ENCODE measurements at regions not wholly inside any gene's neighbourhood (a gene's known extent, or its start where the extent isn't known, plus 50 kb on each side); places are given as distances from the start of the nearest gene placed in this dataset.
"Not testable (repeated sequence)": the region's sequence is repeated elsewhere in the genome, so short reads cannot be mapped to it uniquely, and the experiment has no call there.

GRCh38 chr6:80531681-80532619, 425.5 kb downstream of the BCKDHB start:
- H3K4me1 ChIP-seq (ENCODE audit: insufficient read depth, low read length): no peaks in the 10 kb centered on the region; the same call in 1 of the 2 replicates
- no peak overlapping the region for H3K4me3 ChIP-seq (ENCODE audit: low read length)
- no peak overlapping the region for H3K27ac ChIP-seq (ENCODE audit: low read depth, low read length)
- H3K9ac ChIP-seq (ENCODE audit: low read depth, low read length): no peak overlapping the region
- 100% methylated on average over 2 of the region's 4 CpGs for WGBS
- no peaks in the 10 kb centered on the region for H3K36me3 ChIP-seq (ENCODE audit: insufficient read depth, low read length)
- H3K27me3 ChIP-seq (ENCODE audit: insufficient read depth, low read length): no peaks in the 10 kb centered on the region
- H3K9me3 ChIP-seq (ENCODE audit: insufficient read depth, low read depth, low read length): peaks cover 19% of the 10 kb centered on the region

GRCh38 chr6:80530103-80530502, 423.6 kb downstream of the BCKDHB start:
- no peaks in the 10 kb centered on the region for H3K36me3 ChIP-seq (ENCODE audit: insufficient read depth, low read length)
- WGBS: 100% methylated on average over 2 of the region's 3 CpGs
- H3K27me3 ChIP-seq (ENCODE audit: insufficient read depth, low read length): no peaks in the 10 kb centered on the region
- peaks cover under 1% of the 10 kb centered on the region; the same call in 1 of the 2 replicates for H3K9me3 ChIP-seq (ENCODE audit: insufficient read depth, low read depth, low read length)
- H3K4me3 ChIP-seq (ENCODE audit: low read length): no peak overlapping the region
- no peak overlapping the region for H3K9ac ChIP-seq (ENCODE audit: low read depth, low read length)
- H3K4me1 ChIP-seq (ENCODE audit: insufficient read depth, low read length): no peaks in the 10 kb centered on the region
- no peak overlapping the region for H3K27ac ChIP-seq (ENCODE audit: low read depth, low read length)

GRCh38 chr6:80528115-80528514, 421.6 kb downstream of the BCKDHB start:
- H3K4me1 ChIP-seq (ENCODE audit: insufficient read depth, low read length): peaks cover 9% of the 10 kb centered on the region
- no peak overlapping the region for H3K27ac ChIP-seq (ENCODE audit: low read depth, low read length)
- no peak overlapping the region for H3K4me3 ChIP-seq (ENCODE audit: low read length)
- H3K9me3 ChIP-seq (ENCODE audit: insufficient read depth, low read depth, low read length): no peaks in the 10 kb centered on the region
- no peak overlapping the region for H3K9ac ChIP-seq (ENCODE audit: low read depth, low read length)
- H3K27me3 ChIP-seq (ENCODE audit: insufficient read depth, low read length): no peaks in the 10 kb centered on the region
- H3K36me3 ChIP-seq (ENCODE audit: insufficient read depth, low read length): no peaks in the 10 kb centered on the region

DNA sequence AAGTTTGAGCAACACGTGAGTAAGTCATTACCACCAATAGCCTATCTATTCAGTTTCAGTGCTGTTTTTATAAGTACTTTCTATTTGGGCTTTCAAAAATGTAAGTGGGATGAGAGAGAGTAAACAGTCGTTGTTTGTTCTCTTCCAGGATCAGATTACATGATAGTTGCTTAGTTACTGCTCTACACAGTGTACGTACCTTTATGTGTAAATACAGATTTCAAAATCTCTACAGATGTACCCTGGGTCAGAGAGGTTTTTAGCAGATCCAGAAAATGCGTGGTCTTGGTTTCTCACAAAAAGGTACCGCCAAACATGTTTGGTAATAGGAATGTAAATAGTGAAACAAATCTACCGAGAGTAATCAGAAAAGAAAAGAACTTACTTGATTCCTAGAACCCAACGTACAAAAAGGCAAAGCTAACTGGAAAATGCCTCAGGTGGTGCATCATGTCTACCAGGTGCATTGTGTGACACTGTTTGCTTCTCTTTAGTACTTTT, 421.1 kb downstream of the BCKDHB start:
- H3K27me3 ChIP-seq (ENCODE audit: insufficient read depth, low read length): no peaks in the 10 kb centered on the region
- no peaks in the 10 kb centered on the region for H3K36me3 ChIP-seq (ENCODE audit: insufficient read depth, low read length)
- WGBS: 94% methylated on average over 6 of the region's 7 CpGs
- no peaks in the 10 kb centered on the region for H3K9me3 ChIP-seq (ENCODE audit: insufficient read depth, low read depth, low read length)
- peaks cover 14% of the 10 kb centered on the region for H3K4me1 ChIP-seq (ENCODE audit: insufficient read depth, low read length)
- H3K9ac ChIP-seq (ENCODE audit: low read depth, low read length): no peak overlapping the region
- H3K4me3 ChIP-seq (ENCODE audit: low read length): no peak overlapping the region
- H3K27ac ChIP-seq (ENCODE audit: low read depth, low read length): no peak overlapping the region

DNA sequence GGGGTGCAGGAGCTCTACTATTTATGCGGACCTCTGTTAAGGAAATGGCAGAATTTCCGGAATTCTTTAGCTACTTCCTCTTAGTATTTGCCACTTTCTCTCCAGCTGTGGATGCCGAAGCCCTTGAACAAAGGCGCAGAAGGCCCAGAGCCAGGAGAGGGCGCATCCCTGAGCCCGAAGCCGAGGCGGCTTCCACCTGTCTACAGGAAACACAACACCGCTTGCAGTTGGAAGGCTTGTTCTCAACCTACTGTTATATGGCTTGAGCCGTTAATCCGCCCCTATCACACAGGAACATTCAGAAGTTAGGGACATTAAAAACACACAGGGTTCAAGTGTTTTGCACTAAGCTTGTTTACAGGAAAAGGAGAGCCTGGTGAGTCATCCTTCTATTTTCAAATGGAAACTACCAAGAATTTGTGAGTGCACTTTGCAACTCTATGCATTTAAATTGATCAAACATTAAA, 417.1 kb downstream of the BCKDHB start:
- Histone ChIP-seq H3K4me1 (ENCODE audit: insufficient read depth, low read length) (peaks cover 23% of the 10 kb centered on the region), H3K27ac (ENCODE audit: low read depth, low read length) (no peak overlapping the region), H3K9me3 (ENCODE audit: insufficient read depth, low read depth, low read length) (no peaks in the 10 kb centered on the region), H3K4me3 (ENCODE audit: low read length) (no peak overlapping the region), H3K36me3 (ENCODE audit: insufficient read depth, low read length) (no peaks in the 10 kb centered on the region), H3K27me3 (ENCODE audit: insufficient read depth, low read length) (no peaks in the 10 kb centered on the region), H3K9ac (ENCODE audit: low read depth, low read length) (no peak overlapping the region)
- 62% methylated on average over 11 of the region's 11 CpGs for WGBS

DNA sequence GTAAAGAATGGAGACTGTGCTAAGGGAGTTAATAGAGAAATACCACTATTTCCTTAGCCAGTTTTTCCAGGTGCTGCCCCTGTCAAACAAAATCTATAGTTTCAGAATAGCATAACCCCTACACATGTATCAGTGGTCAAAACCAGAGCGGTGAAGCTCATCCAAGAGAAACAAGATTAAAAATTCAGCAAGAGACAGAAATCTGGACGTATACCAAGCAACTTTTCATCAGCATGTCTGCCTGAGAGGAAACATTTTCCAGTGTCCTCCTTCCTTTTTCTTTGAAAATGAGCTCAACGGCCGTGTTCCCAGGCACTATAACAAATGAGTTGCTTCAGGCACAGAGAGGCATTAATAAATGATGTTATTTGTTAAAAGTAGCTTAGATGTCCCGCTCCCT, 416.5 kb downstream of the BCKDHB start:
- Histone ChIP-seq H3K27ac (ENCODE audit: low read depth, low read length) (no peak overlapping the region), H3K36me3 (ENCODE audit: insufficient read depth, low read length) (no peaks in the 10 kb centered on the region), H3K9ac (ENCODE audit: low read depth, low read length) (no peak overlapping the region), H3K9me3 (ENCODE audit: insufficient read depth, low read depth, low read length) (no peaks in the 10 kb centered on the region), H3K4me1 (ENCODE audit: insufficient read depth, low read length) (peaks cover 23% of the 10 kb centered on the region), H3K27me3 (ENCODE audit: insufficient read depth, low read length) (no peaks in the 10 kb centered on the region), H3K4me3 (ENCODE audit: low read length) (no peak overlapping the region)
- WGBS: 97% methylated on average over 5 of the region's 5 CpGs

GRCh38 chr6:80522576-80522975, 416.1 kb downstream of the BCKDHB start:
- Histone ChIP-seq H3K9ac (ENCODE audit: low read depth, low read length) (no peak overlapping the region), H3K27me3 (ENCODE audit: insufficient read depth, low read length) (no peaks in the 10 kb centered on the region), H3K4me3 (ENCODE audit: low read length) (no peak overlapping the region), H3K4me1 (ENCODE audit: insufficient read depth, low read length) (peaks cover 23% of the 10 kb centered on the region), H3K9me3 (ENCODE audit: insufficient read depth, low read depth, low read length) (no peaks in the 10 kb centered on the region), H3K36me3 (ENCODE audit: insufficient read depth, low read length) (no peaks in the 10 kb centered on the region), H3K27ac (ENCODE audit: low read depth, low read length) (no peak overlapping the region)
- WGBS: 92% methylated on average over 4 of the region's 4 CpGs

DNA sequence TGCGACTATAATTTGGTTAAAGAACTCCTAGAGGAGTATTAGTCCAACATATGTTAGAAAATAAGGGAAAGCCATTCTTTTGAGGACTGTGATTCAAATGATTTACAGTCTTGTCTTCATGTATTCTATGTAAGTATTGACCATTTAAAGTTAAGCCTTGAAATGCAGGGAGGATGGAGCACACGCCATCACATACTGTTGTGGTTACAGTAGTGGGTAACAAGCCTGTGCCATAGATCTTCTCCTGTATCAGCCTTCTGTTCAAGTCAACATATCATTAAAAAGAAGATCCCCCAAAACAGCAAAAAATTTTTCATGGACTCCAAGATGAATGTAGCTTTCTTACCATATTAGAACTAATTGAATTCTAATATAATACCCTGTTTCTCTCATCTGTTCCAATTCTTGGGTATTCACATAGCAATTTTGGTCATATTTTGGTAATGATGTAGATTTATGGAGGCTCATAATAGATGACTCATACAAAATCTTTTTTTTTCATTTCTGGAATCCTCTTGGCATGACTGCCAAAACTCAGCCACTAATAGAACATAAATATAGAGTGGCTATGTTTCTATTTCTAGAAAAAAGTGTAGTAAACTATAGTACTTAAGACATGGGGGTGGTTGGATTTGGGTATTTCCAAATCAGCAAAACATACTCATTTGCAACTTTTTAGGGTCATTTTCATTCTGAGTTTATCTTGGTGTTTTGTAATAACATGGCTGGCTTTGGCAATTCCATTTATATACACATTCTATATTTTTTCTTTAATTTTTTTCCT, 413.5 kb downstream of the BCKDHB start:
- Histone ChIP-seq H3K4me3 (ENCODE audit: low read length) (no peak overlapping the region), H3K4me1 (ENCODE audit: insufficient read depth, low read length) (peaks cover 32% of the 10 kb centered on the region), H3K27me3 (ENCODE audit: insufficient read depth, low read length) (no peaks in the 10 kb centered on the region), H3K9me3 (ENCODE audit: insufficient read depth, low read depth, low read length) (peaks cover 4% of the 10 kb centered on the region; the same call in 1 of the 2 replicates), H3K9ac (ENCODE audit: low read depth, low read length) (no peak overlapping the region), H3K36me3 (ENCODE audit: insufficient read depth, low read length) (no peaks in the 10 kb centered on the region), H3K27ac (ENCODE audit: low read depth, low read length) (no peak overlapping the region)
- WGBS: 95% methylated on average over 2 of the region's 2 CpGs

- no peaks in the 10 kb centered on the region for H3K27me3 ChIP-seq (ENCODE audit: insufficient read depth, low read length)
- no peak overlapping the region for H3K9ac ChIP-seq (ENCODE audit: low read depth, low read length)
- peaks cover 17% of the 10 kb centered on the region for H3K4me1 ChIP-seq (ENCODE audit: insufficient read depth, low read length)
- no peaks in the 10 kb centered on the region for H3K36me3 ChIP-seq (ENCODE audit: insufficient read depth, low read length)
- WGBS: 100% methylated on average over 1 of the region's 2 CpGs
- H3K4me3 ChIP-seq (ENCODE audit: low read length): no peak overlapping the region
- H3K9me3 ChIP-seq (ENCODE audit: insufficient read depth, low read depth, low read length): peaks cover 4% of the 10 kb centered on the region; the same call in 1 of the 2 replicates
- H3K27ac ChIP-seq (ENCODE audit: low read depth, low read length): peak overlapping the region; percentile 28; the same call in 1 of the 2 replicates
Observed at GRCh38 chr6:80517525-80517924, 411.1 kb downstream of the BCKDHB start.

- WGBS: 96% methylated on average over 1 of the region's 1 CpG
- H3K27me3 ChIP-seq (ENCODE audit: insufficient read depth, low read length); H3K36me3 ChIP-seq (ENCODE audit: insufficient read depth, low read length); H3K27ac ChIP-seq (ENCODE audit: low read depth, low read length); H3K9ac ChIP-seq (ENCODE audit: low read depth, low read length); H3K9me3 ChIP-seq (ENCODE audit: insufficient read depth, low read depth, low read length); H3K4me1 ChIP-seq (ENCODE audit: insufficient read depth, low read length); H3K4me3 ChIP-seq (ENCODE audit: low read length): not testable (repeated sequence)
Observed at GRCh38 chr6:80510521-80510920, 404.1 kb downstream of the BCKDHB start.
